ENCODE measurements at regions not wholly inside any gene's neighbourhood (a gene's known extent, or its start where the extent isn't known, plus 50 kb on each side); places are given as distances from the start of the nearest gene placed in this dataset.

GRCh38 chr14:49189375-49189774 is 396.8 kb downstream of the RPS29 start:
- 43% methylated on average over 1 of the region's 1 CpG for WGBS
- no peak for TF ChIP-seq RAD21 (IDR thresholded peaks at IDR 0.05)
- TF ChIP-seq RXRA (IDR thresholded peaks at IDR 0.05): no peak
- TF ChIP-seq SP1 (IDR thresholded peaks at IDR 0.05): no peak
- TF ChIP-seq MAX (IDR thresholded peaks at IDR 0.05): no peak
- TF ChIP-seq CTCF (IDR thresholded peaks at IDR 0.05; ENCODE audit: low read depth, low read length, missing input control): no peak
- TF ChIP-seq, protein P1, sequence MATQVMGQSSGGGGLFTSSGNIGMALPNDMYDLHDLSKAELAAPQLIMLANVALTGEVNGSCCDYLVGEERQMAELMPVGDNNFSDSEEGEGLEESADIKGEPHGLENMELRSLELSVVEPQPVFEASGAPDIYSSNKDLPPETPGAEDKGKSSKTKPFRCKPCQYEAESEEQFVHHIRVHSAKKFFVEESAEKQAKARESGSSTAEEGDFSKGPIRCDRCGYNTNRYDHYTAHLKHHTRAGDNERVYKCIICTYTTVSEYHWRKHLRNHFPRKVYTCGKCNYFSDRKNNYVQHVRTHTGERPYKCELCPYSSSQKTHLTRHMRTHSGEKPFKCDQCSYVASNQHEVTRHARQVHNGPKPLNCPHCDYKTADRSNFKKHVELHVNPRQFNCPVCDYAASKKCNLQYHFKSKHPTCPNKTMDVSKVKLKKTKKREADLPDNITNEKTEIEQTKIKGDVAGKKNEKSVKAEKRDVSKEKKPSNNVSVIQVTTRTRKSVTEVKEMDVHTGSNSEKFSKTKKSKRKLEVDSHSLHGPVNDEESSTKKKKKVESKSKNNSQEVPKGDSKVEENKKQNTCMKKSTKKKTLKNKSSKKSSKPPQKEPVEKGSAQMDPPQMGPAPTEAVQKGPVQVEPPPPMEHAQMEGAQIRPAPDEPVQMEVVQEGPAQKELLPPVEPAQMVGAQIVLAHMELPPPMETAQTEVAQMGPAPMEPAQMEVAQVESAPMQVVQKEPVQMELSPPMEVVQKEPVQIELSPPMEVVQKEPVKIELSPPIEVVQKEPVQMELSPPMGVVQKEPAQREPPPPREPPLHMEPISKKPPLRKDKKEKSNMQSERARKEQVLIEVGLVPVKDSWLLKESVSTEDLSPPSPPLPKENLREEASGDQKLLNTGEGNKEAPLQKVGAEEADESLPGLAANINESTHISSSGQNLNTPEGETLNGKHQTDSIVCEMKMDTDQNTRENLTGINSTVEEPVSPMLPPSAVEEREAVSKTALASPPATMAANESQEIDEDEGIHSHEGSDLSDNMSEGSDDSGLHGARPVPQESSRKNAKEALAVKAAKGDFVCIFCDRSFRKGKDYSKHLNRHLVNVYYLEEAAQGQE (IDR thresholded peaks at IDR 0.05): no peak
- no peak for TF ChIP-seq TAF1 (conservative IDR thresholded peaks at IDR 0.05)
- no peak for TF ChIP-seq NR2F2 (IDR thresholded peaks at IDR 0.05)
- TF ChIP-seq EGR1 (IDR thresholded peaks at IDR 0.05; ENCODE audit: low read depth in 2 of 2): no peak
- no peaks in the 10 kb centered on the region for H3K36me3 ChIP-seq (ENCODE audit: control insufficient read depth in 4 of 4, insufficient read depth in 3 of 4, low read depth in 1 of 4, low read length in 3 of 4)

DNA sequence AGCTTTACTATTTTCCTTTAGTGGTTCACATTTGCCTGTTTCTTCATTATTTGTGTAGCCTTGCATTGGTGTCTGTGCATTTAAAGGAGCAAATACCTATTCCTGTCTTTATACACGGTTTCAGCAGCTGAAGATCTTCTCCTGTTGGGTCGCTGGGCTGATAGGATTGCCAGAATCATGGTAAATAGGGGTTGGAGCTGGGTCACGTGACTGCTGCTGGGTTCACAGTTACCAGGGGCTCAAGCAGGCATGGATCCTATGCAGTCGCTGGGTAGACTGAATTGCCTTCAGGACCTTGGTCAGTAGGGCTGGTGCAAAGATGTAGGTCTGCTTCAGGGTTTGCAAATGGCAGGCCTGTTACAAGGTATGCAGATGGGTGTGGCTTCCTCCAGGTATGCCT is 398.4 kb downstream of the RPS29 start:
- no peaks in the 10 kb centered on the region for H3K36me3 ChIP-seq (ENCODE audit: control insufficient read depth in 4 of 4, insufficient read depth in 3 of 4, low read depth in 1 of 4, low read length in 3 of 4)
- no peak for DNase-seq (ENCODE audit: low spot score)
- H3K27me3 ChIP-seq (ENCODE audit: control insufficient read depth in 4 of 4, insufficient read depth in 4 of 4, low read length in 3 of 4): no peaks in the 10 kb centered on the region
- 76% methylated on average over 4 of the region's 4 CpGs for WGBS
- no peak overlapping the region for H3K9ac ChIP-seq (ENCODE audit: low read depth in 1 of 2, low read length in 2 of 2)
- no peak for TF ChIP-seq RXRA (IDR thresholded peaks at IDR 0.05)
- no peak for TF ChIP-seq JUND (IDR thresholded peaks at IDR 0.05)
- no peak for TF ChIP-seq NR2F2 (IDR thresholded peaks at IDR 0.05)
- TF ChIP-seq RAD21 (IDR thresholded peaks at IDR 0.05): no peak
- TF ChIP-seq, protein P1 (IDR thresholded peaks at IDR 0.05): no peak
- no peak for TF ChIP-seq SP1 (IDR thresholded peaks at IDR 0.05)
- no peak for TF ChIP-seq ATF3 (IDR thresholded peaks at IDR 0.05)
- no peaks in the 10 kb centered on the region for H3K4me1 ChIP-seq (ENCODE audit: control insufficient read depth in 4 of 4, insufficient read depth in 4 of 4, low read length in 3 of 4)
- H3K4me3 ChIP-seq (ENCODE audit: low read depth in 1 of 3, low read length in 3 of 3): no peak overlapping the region
- no peak overlapping the region for H3K27ac ChIP-seq (ENCODE audit: low read depth in 1 of 2, low read length in 2 of 2)
- peaks cover 0 to 5% (median under 1%) of the 10 kb centered on the region in 4 donors for H3K9me3 ChIP-seq (ENCODE audit: control insufficient read depth in 4 of 4, low read length in 3 of 4)

More at GRCh38 chr14:49189375-49189774, 396.8 kb downstream of the RPS29 start:
- Histone ChIP-seq H3K27me3 (ENCODE audit: control insufficient read depth in 4 of 4, insufficient read depth in 4 of 4, low read length in 3 of 4) (no peaks in the 10 kb centered on the region), H3K4me1 (ENCODE audit: control insufficient read depth in 4 of 4, insufficient read depth in 4 of 4, low read length in 3 of 4) (no peaks in the 10 kb centered on the region), H3K9me3 (ENCODE audit: control insufficient read depth in 4 of 4, low read length in 3 of 4) (peaks cover 0 to 5% (median under 1%) of the 10 kb centered on the region in 4 donors), H3K27ac (ENCODE audit: low read depth in 1 of 2, low read length in 2 of 2) (no peak overlapping the region), H3K4me3 (ENCODE audit: low read depth in 1 of 3, low read length in 3 of 3) (no peak overlapping the region), H3K9ac (ENCODE audit: low read depth in 1 of 2, low read length in 2 of 2) (no peak overlapping the region)
- no peak for DNase-seq (ENCODE audit: low spot score)
